Left renal pelvis (tissue), 4 donors: ENCODE measurements at regions not wholly inside any gene's neighbourhood (a gene's known extent, or its start where the extent isn't known, plus 50 kb on each side); places are given as distances from the start of the nearest gene placed in this dataset.

Experiments
- DNase-seq, 4 donors: peaks; one replicate each; pipeline ENCODE4 v3.0.0-alpha.2; 2013; ENCODE audit warnings: low read depth in 4 of 4, low spot score in 3 of 4

DNA sequence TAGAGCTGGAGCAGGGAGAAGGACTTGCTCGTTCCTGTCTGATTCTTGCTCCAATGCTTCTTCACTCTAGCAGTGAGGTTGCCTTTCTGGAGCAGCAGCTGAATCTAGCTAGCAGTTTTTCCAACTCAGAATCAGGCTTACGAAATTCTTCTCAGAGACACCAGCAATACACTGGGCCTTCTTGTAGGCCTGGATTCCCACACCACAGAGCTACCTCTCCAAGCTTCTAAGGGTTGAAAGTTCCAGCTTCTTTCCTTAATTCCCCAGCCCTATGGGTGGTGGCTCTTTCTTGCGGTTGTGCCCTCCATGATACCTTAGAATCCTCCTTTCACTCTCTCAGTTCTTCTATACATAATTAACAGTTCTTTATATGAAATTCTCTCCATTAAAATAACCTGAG is 586.6 kb downstream of the INHBA start:
- no peak for DNase-seq

DNA sequence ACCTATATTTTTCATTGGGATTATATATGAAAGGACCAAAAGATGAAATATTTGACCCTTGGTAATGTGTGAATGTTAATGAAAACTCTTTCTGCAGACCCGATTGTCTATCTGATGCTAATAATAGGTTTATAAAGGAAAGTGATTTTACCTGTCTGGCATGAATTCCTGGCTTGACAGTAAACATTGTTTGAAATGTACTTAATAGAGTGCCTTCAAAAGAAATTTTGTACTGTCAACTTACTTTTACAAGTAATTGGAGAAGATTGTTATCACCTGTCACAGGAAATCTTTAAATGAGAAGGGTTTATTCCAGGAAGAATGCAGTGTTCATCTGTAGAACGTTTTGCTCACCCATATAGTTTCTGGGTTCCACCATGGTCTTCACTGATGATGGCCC is 588.2 kb downstream of the INHBA start:
- no peak for DNase-seq

DNA sequence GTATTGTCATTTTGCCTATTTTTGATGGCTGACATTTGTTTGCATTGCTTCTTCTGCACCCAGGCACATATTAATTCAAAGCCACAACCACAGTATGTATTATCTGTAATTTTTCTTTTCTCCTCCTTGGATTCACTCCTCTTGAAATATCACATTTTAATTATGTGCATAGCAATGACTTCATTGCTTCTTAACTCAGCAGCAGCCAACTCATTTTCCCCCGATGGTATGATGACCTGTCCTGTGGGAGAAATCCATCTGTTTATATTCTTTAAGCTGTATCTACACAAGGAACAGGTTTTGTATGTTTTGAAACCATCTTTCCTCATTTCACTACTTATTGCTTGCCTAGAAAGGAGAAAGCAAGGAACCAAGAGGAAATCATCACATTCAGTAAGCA is 588.8 kb downstream of the INHBA start:
- no peak for DNase-seq

DNA sequence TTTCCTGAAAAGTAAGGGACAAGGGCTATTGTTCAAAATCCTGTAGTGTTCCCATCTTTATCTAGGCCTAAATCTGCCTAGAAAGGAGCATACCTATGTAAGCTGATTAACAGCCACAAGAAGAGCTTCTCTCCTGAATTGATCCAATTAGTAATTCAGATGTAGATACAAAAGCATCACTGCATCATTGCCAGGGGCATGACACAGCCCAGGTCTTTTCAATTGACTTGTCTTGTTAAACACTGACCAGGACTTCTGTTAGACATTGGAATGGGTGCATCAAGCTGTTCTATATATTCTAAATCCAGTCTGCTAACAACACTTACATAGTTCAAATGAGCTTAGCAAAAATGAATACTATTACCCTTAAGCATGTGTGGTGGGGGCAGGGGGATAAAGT is 589.2 kb downstream of the INHBA start:
- no peak for DNase-seq

DNA sequence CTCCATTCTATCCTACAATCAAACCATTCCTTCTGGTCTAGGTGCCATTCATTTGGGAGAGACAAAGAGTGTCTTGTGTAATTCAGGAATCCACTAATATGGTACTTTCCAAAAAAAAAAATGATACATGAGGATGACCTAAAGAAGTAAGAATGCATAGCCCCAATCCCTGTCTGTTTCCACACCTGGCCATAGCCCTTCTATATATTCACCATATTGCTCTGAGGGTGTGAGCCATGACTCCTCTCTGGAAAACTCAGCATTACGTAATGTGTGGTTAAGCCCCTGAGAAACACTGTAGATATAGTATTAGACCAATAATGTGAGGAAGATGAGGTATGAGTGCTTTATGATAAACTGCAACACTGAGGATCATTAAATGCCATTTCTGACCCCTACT is 592.7 kb downstream of the INHBA start:
- no peak for DNase-seq

DNA sequence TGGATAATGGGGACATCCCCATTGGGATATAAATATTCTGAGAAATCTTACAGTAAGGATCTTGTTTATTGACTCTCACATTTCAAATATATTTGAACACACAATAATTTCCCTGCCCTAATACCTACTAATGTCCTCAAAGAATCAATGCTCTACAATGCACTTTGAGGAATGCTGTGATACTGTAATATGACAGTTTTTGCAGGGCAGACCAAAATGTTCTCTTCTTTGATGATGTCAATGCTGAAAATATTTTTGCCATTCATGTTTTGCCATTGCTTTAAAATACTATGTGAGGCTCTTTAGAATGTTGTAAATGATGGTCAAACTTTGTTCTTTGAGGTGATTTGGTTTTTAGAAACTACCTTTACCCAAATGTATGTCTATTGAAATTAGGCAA is 594.1 kb downstream of the INHBA start:
- DNase-seq: no peak

DNA sequence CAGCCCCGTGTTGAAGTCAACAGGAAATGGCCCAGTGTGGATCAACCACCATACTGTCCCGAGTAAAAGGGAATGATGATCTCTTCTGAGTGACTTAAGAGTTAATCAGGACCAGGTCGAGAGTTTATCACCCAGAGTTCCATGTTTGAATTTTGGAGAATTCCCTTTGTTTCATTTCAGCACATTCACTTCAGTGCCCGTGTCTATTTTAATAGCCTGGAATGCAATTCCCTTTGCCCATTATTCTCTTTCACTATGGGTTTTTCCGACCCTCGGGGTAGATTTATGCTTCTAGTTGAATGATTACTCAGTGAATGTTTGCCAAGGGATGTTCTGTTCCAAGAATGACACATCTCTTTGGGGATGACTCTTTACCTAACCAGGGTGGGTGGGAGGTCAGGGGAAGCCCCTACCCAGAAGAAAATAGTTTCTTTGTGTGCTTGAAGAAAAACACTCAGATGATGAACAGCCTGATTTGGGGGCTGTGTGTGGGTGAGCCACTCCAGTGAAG is 594.9 kb downstream of the INHBA start:
- no peak for DNase-seq

DNA sequence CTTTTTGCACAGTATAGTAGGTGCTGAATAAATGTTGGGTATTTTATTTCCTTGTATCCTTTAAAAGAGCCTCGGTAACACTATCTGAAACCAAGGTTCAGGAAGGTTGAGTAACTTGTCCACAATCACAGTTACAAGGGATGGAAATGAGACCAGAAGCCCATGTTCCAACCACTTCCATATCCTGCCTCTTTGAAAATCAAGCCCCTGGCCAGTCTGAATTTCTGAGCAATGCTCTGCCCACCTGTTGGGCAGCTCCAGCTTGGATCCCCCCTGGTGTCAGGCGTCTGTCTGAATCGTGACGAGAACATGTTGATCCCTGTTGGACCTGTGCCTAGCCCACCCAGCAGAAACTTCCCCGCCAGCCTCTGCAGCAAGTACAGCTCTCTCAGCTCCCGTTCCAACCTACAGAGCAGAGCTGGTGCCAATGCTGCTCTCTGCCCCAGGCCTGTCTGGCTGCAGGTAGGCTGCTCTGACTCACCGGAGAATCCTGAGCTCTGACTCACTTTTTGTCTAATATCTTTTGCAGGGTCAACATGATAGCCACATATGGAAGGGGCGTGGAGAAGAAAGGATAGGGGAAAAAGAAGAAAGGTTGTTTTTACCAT is 595.5 kb downstream of the INHBA start:
- no peak for DNase-seq

DNA sequence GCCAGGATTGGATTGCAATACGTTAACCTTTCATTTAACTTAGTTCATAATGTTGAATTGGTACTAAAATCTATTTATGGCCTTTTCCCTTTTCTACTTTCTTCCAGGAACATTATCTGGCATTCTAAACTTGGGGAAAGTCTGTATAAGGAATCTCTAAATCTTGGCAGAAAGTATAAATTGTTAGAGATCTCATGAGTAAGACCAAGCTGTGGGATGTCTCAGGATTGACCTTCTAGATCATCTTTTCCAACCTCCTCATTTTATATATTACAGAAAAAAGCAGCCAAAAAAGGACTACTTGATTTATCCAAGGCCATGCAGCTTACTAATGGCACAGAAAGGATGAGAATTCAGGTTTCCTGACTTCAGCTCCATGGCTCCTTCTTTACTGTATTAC is 598.3 kb downstream of the INHBA start:
- no peak for DNase-seq

DNA sequence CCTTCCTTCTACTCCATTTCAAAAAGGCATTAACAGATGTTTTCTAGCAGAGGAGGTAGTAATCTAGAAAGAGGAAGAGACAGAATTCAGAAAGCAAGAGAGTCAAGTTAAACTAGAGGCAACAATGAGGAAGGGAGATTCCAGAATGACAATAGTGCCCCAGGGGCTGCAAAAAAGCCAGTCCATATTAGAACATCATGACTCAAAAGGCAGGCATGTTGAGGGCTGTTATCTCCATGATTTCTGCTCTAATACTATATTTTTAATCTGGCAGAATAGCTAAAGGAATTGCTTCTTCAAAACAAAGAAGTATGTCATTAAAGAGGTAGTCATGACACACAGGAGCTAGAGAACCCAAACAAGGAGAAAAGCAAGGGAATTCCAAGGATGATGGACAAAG is 599.6 kb downstream of the INHBA start:
- no peak for DNase-seq

DNA sequence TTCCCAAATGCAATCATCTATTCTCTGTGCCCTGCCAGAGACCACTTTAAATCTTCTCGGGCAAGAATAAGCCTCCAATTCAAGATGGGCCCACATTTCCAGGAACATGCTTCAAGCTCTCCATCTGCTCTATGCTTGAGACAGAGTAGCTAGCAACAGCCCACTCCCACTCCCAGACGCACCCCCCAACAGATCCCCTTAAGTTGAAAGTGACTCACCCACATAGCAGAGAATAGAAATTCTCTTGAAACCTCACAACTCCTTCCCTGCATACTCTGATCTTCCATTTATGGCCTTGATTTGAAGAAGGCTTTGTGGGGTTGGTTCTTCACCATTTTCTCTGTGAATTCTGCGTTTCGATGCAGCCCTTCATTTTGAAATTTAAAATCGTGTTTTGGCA is 604.0 kb downstream of the INHBA start:
- DNase-seq: no peak

DNA sequence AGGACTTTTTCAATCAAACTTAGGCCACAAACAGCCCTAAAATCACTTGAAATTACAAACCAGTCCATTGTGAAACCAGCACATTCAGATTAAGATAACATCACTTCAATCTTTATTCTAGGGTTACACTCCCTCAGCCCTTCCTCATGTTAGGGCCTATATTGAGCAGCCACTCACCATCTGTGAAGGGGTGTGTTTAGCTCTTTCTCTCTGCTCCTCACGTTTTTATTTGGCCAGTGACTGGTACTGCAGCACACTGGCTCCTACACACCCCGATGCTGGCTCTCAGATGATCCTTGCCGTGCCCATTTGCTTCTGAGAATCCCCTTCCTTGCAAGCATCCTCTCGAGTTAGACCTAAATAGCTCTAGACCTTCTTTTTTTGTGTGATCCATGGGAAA is 604.5 kb downstream of the INHBA start:
- DNase-seq: no peak

DNA sequence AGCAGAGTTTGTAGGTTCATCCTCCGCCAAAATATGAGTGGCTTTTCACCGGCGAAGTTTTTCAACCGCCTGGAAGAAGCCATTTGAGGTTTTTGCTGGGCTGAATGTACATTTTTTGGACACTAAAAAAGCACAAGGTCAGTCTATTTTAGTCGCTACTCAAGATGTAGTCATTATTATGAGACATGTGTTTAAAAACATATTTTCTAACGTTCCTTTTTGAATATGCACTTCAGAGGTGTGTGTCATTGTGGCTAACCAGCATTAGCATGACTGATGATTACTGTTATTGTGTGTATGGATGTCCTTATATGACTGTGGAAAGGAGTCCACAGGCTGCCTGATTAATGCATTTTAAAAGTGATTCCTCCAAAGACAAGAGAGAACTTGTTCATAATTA is 605.4 kb downstream of the INHBA start:
- no peak for DNase-seq

DNA sequence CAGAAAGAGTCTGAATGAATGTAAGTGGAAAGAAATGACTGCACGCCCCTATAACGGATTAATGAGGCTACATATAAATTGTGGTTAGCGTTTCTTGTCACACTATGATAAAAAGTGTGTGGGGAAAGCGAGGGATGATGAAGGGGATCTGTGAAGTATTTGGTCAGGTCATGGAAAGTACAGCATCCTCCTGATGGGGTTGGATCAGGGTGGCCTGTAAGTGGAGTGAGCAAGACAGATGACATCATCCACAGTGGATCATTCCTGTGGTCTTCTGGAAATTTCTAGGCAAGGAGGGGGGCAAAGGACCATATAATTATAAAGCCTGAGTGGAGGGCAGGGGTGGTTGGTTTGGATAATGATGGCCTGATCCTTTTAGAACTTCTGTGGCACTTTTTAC is 606.0 kb downstream of the INHBA start:
- no peak for DNase-seq

DNA sequence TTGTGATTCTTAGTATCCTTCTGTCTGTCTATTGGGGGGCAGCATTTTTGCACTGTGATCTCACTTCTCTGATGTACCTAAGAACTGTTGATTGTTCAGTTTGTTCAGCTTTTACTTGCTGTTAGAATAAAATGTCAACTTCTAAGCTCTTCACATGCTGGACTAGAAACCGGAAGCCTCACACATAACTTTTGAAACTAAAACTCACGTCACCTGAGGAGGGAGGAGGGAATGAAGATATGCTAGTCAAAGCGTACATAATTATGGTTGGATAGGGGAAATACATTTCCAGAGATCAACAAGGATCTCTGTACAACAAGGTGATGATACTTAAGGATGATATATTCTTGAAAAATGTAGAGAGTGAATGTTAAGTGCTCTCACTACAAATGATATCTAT is 609.7 kb downstream of the INHBA start:
- no peak for DNase-seq

DNA sequence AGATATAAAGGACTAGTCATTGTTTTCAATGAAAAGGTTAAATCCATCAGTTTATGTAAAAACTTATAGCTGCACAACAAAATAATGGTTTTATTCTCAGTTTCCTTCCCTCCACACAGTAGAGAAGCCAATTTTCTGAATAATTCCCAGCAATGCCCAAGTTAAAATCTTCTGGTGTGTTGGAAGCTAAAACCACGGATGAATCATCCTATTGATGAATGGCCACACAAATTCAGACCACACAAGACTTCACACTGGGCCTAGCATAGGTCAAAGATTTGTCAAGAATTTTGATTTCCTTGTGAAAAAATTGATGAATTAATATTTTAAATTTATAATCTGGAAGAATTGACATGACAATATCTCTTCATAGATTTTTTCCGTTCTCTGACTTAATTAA is 617.6 kb downstream of the INHBA start:
- DNase-seq: no peak

DNA sequence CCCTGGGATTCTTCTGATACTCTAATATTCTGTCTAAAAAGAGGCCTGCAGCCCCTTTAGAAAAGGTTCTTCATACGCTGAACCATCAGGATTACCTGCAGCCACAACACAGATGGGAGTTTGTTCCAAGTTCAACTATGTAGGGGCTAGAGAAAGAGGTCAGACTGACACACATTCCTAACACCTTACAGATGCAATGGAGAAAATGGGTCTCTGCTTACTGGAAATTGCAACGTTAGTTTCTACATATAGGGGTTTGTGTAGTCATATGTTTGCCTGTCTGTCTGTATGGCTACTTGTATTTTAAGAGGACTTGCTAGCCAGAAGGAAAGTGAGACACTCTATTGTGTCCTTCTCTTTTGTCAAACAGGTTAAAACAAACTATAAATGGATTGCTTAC is 618.5 kb downstream of the INHBA start:
- no peak for DNase-seq

DNA sequence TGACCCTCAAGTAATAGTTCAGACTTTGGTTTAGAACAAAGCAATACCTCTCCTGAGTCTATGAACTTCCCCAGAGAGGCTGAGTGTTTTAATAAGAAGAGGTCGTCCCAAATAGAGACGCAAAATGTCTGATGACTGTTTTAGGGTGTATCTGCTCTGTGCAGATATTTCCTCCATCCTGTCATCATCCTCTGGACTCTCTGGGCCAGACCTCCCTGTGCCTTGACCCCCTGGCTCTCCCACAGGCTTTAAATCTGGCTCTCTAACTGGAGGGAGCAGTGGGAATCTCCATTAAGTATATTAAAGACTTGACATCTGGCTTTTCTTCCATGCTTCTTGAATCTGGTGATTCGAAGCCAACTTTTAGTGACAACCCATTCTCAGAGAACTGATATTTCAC is 633.3 kb downstream of the INHBA start:
- DNase-seq: no peak

DNA sequence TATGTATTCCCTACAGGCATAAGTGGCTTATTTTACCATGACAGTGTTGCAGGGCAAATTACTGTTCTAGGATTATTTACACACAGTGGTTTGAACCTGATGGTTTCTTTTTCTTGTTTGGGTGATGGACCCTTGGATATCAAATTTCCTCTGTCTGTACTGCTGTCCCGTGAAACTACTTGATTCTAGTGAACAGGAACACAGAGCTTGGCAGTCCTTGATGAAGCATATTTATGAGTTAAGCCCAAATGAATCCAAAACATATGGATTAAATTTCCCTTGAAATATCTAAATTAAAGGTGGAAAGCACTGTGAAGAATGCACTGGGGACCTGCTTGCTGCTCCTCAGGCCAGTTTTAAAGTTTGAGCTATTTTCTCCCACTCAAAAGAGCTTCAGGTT is 635.3 kb downstream of the INHBA start:
- DNase-seq: no peak

DNA sequence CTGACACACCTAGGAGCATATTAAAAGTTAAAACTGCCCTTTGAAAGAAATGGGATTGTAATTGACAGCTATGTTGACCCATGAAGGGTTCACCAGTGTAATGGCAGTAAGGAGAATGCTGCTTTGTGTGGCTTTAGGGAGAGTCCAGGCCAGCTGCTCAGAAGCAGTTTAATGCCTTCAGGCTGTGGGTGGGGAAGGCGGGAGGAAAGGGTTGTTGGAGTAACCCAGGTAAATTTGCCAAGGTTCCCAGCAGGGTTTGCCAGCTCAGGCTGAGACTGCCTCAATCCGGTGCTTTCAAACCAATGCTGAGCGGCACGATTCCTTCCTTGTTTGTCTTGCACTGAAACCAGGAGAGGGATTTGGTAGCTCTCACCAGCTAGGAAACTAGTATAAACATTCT is 637.2 kb downstream of the INHBA start:
- no peak for DNase-seq

DNA sequence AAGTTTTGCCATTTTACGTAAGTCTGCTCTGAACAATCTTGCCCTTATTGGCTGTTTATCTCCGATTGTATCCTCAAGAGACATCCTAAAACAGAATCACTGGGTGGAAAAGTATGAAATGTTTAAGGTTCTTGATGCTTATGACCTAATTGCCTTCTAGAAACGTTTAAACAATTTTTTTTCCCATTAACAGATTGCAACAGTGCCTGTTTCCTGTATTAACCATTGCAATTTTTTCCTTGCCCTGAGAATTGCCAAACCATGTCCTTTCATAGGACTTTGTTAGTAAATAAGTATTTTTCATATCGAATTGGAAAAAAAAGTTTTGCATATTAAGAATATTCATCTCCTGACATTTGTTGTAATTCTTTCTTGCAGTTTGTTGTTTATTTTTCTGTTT is 639.8 kb downstream of the INHBA start:
- DNase-seq: no peak

DNA sequence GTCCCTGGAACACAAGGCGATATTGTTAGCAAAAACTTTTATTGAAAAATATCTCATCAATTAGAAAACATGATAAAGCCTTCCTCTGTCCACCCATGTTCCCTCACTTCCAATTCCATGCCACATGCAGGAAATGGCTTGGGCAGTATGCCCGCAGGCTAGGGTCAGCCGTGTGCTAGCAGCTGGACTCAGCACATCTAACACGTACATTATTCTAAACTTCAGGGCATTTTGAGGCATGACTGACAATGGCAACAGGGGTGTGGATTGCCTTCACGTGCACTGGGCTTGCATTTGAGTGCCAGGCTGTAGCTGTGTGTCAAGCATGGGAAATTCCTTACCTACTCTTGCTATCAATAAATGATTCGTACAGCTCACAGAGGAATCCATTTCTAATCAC is 642.1 kb downstream of the INHBA start:
- DNase-seq: no peak

DNA sequence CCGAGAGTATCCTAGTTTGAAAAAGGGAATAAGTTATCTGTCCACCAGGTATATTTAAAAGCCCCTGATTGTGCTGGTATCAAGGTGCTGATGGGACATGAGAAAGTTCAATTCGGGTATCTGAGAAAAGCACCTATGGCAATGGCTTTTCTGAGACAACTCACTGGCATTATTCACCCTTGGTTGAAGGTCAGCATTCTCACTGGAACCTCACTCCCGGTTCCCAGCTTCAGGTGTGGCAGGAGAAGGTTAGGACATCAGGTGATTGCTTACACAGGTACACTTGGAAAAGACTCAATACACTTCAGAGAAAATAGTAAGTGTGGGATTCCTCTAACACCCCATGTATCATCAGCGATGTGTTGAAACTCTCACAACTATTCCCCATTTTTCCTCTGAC is 643.1 kb downstream of the INHBA start:
- DNase-seq: no peak
